Lower leg skin (tissue), 4 donors: ENCODE measurements at regions not wholly inside any gene's neighbourhood (a gene's known extent, or its start where the extent isn't known, plus 50 kb on each side); places are given as distances from the start of the nearest gene placed in this dataset.

Source experiments
- DNase-seq, 2 donors: peaks; one replicate each; pipeline ENCODE4 v3.0.0-alpha.2; 2019; ENCODE audit warnings: low spot score in 2 of 2
- H3K4me3 ChIP-seq: fragments of 200-600 bp; sonication (generic); 2 replicates; pipeline ENCODE4 v1.5.1; 2017; ENCODE audit warnings: mild to moderate bottlenecking, low read depth; ENCODE audit not compliant: poor library complexity, severe bottlenecking
- CTCF ChIP-seq, 3 donors: fragments of 450-650 bp; IDR thresholded peaks; one replicate each; pipeline ENCODE4 v1.5.1; 2016; ENCODE audit warnings: antibody characterized with exemption in 3 of 3, mild to moderate bottlenecking in 3 of 3, moderate library complexity in 2 of 3
- POLR2A ChIP-seq, 2 donors: fragments of 450-650 bp; IDR thresholded peaks; one replicate each; pipeline ENCODE4 v1.6.1; 2016 to 2017; ENCODE audit warnings: antibody characterized with exemption in 2 of 2, mild to moderate bottlenecking in 1 of 2, moderate library complexity in 1 of 2
- WGBS, 2 donors: methylation state at CpG; one replicate each; pipeline ENCODE4 v1.1.5; 2018; 5-methylcytosine and 5-hydroxymethylcytosine counted together
- intact Hi-C: fragments of 100-400 bp; cut with DNase I; formaldehyde crosslinking; loops from one replicate; pipeline ENCODE4 v1.15.0; 2023; ENCODE audit warnings: low total_unique reads

DNA sequence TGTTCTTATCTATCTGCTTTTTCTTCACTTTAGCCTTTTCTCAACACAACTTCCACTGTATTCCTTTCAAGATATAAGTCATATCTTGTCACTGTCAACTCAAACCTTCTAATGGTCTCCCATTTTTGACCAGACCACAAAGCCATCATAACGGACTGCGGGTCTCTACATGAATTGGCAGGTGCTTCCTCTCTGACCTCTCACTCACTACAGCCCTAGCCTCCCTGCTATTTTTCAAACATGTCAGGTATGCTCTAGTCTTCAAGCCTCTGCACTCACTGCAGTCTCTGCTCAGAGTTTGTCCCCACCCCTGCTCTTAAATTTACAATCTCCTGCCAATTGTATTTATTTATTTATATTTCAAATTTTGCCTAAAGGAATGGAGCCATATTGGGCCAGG is 858.1 kb downstream of the TRIB2 start:
- WGBS, 2 donors = 83 to 84% methylated on average over 2 of the region's 2 CpGs
- no peak for DNase-seq
- no peak for TF ChIP-seq CTCF (IDR thresholded peaks at IDR 0.05)
- no peak for TF ChIP-seq POLR2A (IDR thresholded peaks at IDR 0.05)
- H3K4me3 ChIP-seq = no peak overlapping the region
- intact Hi-C loops = no loop called here

GRCh38 chr2:13576406-13577036 is 859.8 kb downstream of the TRIB2 start:
- no peak for TF ChIP-seq CTCF (IDR thresholded peaks at IDR 0.05)
- no peak for TF ChIP-seq POLR2A (IDR thresholded peaks at IDR 0.05)
- 79 to 82% methylated on average over 2 of the region's 2 CpGs for WGBS, 2 donors
- intact Hi-C loops = no loop called here
- DNase-seq = no peak
- no peak overlapping the region for H3K4me3 ChIP-seq

GRCh38 chr2:13578547-13578946 is 861.8 kb downstream of the TRIB2 start:
- 66 to 71% methylated on average over 1 of the region's 1 CpG for WGBS, 2 donors
- intact Hi-C loops = no loop called here
- TF ChIP-seq CTCF (IDR thresholded peaks at IDR 0.05) = no peak
- no peak overlapping the region for H3K4me3 ChIP-seq
- no peak for DNase-seq

DNA sequence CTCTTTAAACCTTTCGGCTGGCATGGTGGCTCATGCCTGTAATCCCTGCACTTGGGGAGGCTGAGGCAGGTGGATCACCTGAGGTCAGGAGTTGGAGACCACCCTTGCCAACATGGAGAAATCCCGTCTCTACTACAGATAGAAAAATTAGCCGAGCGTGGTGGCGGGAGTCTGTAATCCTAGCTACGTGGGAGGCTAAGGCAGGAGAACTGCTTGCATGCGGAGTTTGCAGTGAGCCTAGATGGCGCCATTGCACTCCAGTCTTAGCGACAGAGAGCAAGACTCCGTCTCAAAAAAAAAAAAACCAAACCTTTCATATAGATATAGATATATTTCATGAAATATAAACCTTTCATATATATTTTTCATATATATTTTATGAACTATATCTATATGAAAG is 864.7 kb downstream of the TRIB2 start:
- 83 to 91% methylated on average over 10 of the region's 10 CpGs for WGBS, 2 donors
- TF ChIP-seq POLR2A (IDR thresholded peaks at IDR 0.05) = no peak
- TF ChIP-seq CTCF (IDR thresholded peaks at IDR 0.05) = no peak
- intact Hi-C loops = no loop called here
- H3K4me3 ChIP-seq = no peak overlapping the region
- DNase-seq = no peak

DNA sequence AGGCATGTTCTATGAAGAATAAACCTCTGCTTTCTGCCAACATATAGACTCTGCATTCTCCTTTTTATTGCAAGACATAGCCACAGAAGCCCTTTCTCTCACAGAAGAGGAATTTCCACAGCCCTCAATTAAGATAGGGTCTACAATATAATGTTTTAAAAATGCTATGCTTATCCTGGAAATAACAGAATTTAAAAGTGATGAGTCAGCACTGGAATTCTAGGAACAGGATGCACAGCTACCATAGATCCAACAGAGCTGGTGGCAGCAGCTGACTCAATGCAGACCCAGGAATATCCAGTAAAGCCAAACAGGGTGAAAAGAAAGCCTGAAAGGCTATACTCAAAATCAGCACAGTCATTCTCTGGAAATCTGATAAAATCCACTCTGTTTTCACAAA is 866.9 kb downstream of the TRIB2 start:
- DNase-seq = no peak
- intact Hi-C loops = no loop called here
- TF ChIP-seq CTCF (IDR thresholded peaks at IDR 0.05) (no peak), POLR2A (IDR thresholded peaks at IDR 0.05) (no peak)
- H3K4me3 ChIP-seq = no peak overlapping the region

DNA sequence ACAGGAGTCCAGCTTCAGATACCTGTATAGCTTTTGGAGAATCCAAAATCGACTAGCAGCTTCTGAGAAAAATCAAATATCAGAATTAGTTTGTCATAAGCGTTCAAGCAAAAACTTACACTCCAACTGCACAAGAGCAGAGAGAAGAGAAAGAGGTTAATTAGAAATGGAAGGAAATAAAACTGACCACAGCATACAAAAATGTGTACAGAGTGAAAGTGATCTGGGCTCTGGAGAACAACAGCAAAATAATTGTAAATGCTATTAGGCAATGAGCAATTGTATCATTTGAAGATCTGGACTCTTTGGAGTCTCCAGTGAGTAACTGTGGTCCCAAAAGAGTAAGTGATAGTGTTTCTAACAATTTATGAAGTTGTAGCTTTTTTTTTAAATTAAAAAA is 867.3 kb downstream of the TRIB2 start:
- intact Hi-C loops = no loop called here
- no peak overlapping the region for H3K4me3 ChIP-seq
- 86% methylated on average over 2 of the region's 2 CpGs for WGBS, 2 donors
- DNase-seq = no peak
- no peak for TF ChIP-seq CTCF (IDR thresholded peaks at IDR 0.05)
- TF ChIP-seq POLR2A (IDR thresholded peaks at IDR 0.05) = no peak
